K562 (cell line): ENCODE measurements at regions not wholly inside any gene's neighbourhood (a gene's known extent, or its start where the extent isn't known, plus 50 kb on each side); places are given as distances from the start of the nearest gene placed in this dataset.

Source experiments
- ATF6 ChIP-seq: sonication (generic); formaldehyde crosslinking; IDR thresholded peaks from 2 replicates; pipeline ENCODE4 v1.4.0; 2020; ENCODE audit warnings: mild to moderate bottlenecking, missing genetic modification reagents
- CBFA2T3 ChIP-seq: fragments of 450-650 bp; IDR thresholded peaks from 2 replicates; pipeline ENCODE4 v1.6.1; 2017
- ELF4 ChIP-seq: fragments of 450-650 bp; formaldehyde crosslinking; IDR thresholded peaks from 2 replicates; pipeline ENCODE4 v1.4.0; 2022; ENCODE audit warnings: missing genetic modification characterization
- HDAC6 ChIP-seq: IDR thresholded peaks from 2 replicates; pipeline ENCODE4 v1.6.1; 2012; ENCODE audit warnings: low read depth, mild to moderate bottlenecking, control low read depth, inconsistent platforms, low read length, moderate library complexity
- KAT8 ChIP-seq: fragments of 450-650 bp; IDR thresholded peaks from 2 replicates; pipeline ENCODE4 v1.6.1; 2016; ENCODE audit warnings: low read depth, mild to moderate bottlenecking
- KDM4B ChIP-seq, 2 experiments: fragments of 450-650 bp in 1 of 2; sonication (generic) in 1 of 2; IDR thresholded peaks; 2 replicates each; pipeline ENCODE4 v1.6.1; 2016 to 2017; ENCODE audit warnings: borderline replicate concordance in 2 of 2, antibody characterized with exemption in 1 of 2, low read depth in 1 of 2, mild to moderate bottlenecking in 1 of 2
- PCBP1 ChIP-seq: fragments of 200-400 bp; formaldehyde crosslinking; IDR thresholded peaks from 2 replicates; pipeline ENCODE4 v1.6.1; 2018; ENCODE audit warnings: mild to moderate bottlenecking, low read depth, low read length; ENCODE audit not compliant: poor library complexity, severe bottlenecking
- RCOR1 ChIP-seq, 2 experiments: IDR thresholded peaks; 2 replicates each; pipeline ENCODE4 v1.6.1; 2012; ENCODE audit warnings: low read depth in 2 of 2, low read length in 2 of 2, borderline replicate concordance in 1 of 2, improper control_type of control experiment in 1 of 2
- SLC30A9 ChIP-seq: fragments of 250-450 bp; sonication (Bioruptor Pico); IDR thresholded peaks from 2 replicates; pipeline ENCODE4 v1.8.0; 2022; ENCODE audit warnings: mild to moderate bottlenecking, moderate library complexity
- SMAD1 ChIP-seq: fragments of 150-350 bp; IDR thresholded peaks from 2 replicates; pipeline ENCODE4 v1.6.1; 2014; ENCODE audit warnings: low read length, low read depth; ENCODE audit not compliant: partially characterized antibody
- TFAM ChIP-seq: fragments of 250-450 bp; sonication (Bioruptor Pico); conservative IDR thresholded peaks from 2 replicates; pipeline ENCODE4 v1.5.0; 2021; ENCODE audit warnings: mild to moderate bottlenecking, moderate library complexity
- ZC3H11A ChIP-seq: IDR thresholded peaks from 2 replicates; pipeline ENCODE4 v1.6.1; 2012; ENCODE audit warnings: low read depth, low read length, improper control_type of control experiment
- ZNF395 ChIP-seq: fragments of 200-800 bp; sonication (Bioruptor generic); IDR thresholded peaks from 2 replicates; pipeline ENCODE4 v1.6.1; 2017; ENCODE audit warnings: missing genetic modification characterization, missing compliant biosample characterization
- ZNF778 ChIP-seq: fragments of 450-650 bp; formaldehyde crosslinking; IDR thresholded peaks from 2 replicates; pipeline ENCODE4 v1.4.0; 2020; ENCODE audit warnings: mild to moderate bottlenecking, moderate library complexity
- TF ChIP-seq, protein P1 (sequence below), 2 experiments: IDR thresholded peaks in 1 of 2; conservative IDR thresholded peaks in 1 of 2; 2 replicates each; pipeline ENCODE4 v1.6.1; 2016; ENCODE audit warnings: low read depth in 2 of 2, mild to moderate bottlenecking in 1 of 2, missing compliant biosample characterization in 1 of 2, missing genetic modification characterization in 1 of 2, moderate library complexity in 1 of 2
- TF ChIP-seq, protein P2 (sequence below): fragments of 450-650 bp; IDR thresholded peaks from 2 replicates; pipeline ENCODE4 v1.6.1; 2018; ENCODE audit warnings: mild to moderate bottlenecking, low read depth; ENCODE audit not compliant: partially characterized antibody
- TF ChIP-seq, protein P3 (sequence below): sonication (generic); formaldehyde crosslinking; IDR thresholded peaks from 2 replicates; pipeline ENCODE4 v1.8.0; 2022; ENCODE audit warnings: mild to moderate bottlenecking, missing genetic modification reagents, borderline replicate concordance

DNA sequence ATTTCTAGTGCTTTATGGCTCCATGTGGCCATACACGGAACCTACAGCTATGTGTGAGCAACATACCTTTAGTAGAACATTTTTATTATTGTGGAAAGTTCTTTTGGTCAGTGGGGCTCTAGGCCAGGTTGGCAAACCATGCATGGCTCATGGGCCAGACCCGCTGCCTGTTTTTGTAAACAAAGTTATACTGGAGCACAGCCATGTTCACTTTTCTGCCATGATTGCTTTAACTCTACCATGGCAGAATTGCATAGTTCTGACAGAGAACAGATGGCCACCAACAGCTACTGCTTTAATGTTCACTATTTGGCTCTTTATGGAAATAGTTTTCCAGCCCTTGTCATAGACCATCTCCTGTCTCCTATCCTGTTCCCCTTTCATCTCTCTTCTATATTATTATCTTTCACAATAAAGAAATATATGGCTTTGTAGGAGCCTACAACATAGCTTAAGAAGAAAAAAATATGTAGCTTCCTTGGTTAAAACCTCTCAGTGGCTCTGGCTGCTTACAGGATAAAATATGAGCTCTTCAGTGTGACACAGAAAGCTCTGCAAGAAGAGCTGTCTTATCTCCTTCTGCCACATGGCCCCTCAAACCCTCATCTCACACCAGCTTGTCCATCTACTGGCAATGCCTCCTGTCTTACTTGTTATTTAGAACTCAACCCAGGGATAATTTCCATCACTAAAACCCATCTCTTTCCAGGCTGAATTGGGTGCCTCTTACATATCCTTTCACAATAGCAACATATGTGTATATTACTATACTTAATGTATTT lies 54.6 kb upstream of the RWDD3 start (continued):
- no peak for TF ChIP-seq ATF6 (CRISPR knock-in tag)
- no peak for TF ChIP-seq ZC3H11A
- TF ChIP-seq, protein P1, sequence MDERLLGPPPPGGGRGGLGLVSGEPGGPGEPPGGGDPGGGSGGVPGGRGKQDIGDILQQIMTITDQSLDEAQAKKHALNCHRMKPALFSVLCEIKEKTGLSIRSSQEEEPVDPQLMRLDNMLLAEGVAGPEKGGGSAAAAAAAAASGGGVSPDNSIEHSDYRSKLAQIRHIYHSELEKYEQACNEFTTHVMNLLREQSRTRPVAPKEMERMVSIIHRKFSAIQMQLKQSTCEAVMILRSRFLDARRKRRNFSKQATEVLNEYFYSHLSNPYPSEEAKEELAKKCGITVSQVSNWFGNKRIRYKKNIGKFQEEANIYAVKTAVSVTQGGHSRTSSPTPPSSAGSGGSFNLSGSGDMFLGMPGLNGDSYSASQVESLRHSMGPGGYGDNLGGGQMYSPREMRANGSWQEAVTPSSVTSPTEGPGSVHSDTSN (CRISPR knock-in tag; IDR thresholded peaks at IDR 0.05; ENCODE audit: low read depth) = no peak
- TF ChIP-seq, protein P1 (tag; conservative IDR thresholded peaks at IDR 0.05; ENCODE audit: low read depth) = peak; percentile 91
- no peak for TF ChIP-seq ZNF778 (CRISPR knock-in tag)
- no peak for TF ChIP-seq ELF4 (CRISPR knock-in tag)
- no peak for TF ChIP-seq PCBP1
- peak; percentile 96 for TF ChIP-seq CBFA2T3
- no peak for TF ChIP-seq SMAD1
- TF ChIP-seq SLC30A9 (CRISPR knock-in tag) = no peak
- no peak for TF ChIP-seq TFAM (CRISPR knock-in tag)
- TF ChIP-seq, protein P2, sequence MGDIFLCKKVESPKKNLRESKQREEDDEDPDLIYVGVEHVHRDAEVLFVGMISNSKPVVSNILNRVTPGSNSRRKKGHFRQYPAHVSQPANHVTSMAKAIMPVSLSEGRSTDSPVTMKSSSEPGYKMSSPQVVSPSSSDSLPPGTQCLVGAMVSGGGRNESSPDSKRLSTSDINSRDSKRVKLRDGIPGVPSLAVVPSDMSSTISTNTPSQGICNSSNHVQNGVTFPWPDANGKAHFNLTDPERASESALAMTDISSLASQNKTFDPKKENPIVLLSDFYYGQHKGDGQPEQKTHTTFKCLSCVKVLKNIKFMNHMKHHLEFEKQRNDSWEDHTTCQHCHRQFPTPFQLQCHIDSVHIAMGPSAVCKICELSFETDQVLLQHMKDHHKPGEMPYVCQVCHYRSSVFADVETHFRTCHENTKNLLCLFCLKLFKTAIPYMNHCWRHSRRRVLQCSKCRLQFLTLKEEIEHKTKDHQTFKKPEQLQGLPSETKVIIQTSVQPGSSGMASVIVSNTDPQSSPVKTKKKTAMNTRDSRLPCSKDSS = no peak
- no peak for TF ChIP-seq KAT8
- TF ChIP-seq HDAC6 = no peak
- no peak for TF ChIP-seq KDM4B (IDR thresholded peaks at IDR 0.05; ENCODE audit: borderline replicate concordance in 2 of 2, low read depth in 1 of 2)
- no peak for TF ChIP-seq ZNF395
- TF ChIP-seq RCOR1 (IDR thresholded peaks at IDR 0.05; ENCODE audit: borderline replicate concordance in 1 of 2, low read depth in 2 of 2, low read length in 2 of 2) = peak; percentile 63 to 94
- TF ChIP-seq, protein P3, sequence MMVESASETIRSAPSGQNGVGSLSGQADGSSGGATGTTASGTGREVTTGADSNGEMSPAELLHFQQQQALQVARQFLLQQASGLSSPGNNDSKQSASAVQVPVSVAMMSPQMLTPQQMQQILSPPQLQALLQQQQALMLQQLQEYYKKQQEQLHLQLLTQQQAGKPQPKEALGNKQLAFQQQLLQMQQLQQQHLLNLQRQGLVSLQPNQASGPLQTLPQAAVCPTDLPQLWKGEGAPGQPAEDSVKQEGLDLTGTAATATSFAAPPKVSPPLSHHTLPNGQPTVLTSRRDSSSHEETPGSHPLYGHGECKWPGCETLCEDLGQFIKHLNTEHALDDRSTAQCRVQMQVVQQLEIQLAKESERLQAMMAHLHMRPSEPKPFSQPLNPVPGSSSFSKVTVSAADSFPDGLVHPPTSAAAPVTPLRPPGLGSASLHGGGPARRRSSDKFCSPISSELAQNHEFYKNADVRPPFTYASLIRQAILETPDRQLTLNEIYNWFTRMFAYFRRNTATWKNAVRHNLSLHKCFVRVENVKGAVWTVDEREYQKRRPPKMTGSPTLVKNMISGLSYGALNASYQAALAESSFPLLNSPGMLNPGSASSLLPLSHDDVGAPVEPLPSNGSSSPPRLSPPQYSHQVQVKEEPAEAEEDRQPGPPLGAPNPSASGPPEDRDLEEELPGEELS = no peak
